GM21515 (cell line): ENCODE measurements at regions not wholly inside any gene's neighbourhood (a gene's known extent, or its start where the extent isn't known, plus 50 kb on each side); places are given as distances from the start of the nearest gene placed in this dataset.

Source experiments
- ATAC-seq: cut with Tn5 transposase; IDR thresholded peaks from one replicate; pipeline ENCODE4 v1.9.1; 2021; ENCODE audit not compliant: unreplicated experiment

- no peak for ATAC-seq
Measured at GRCh38 chr2:67516362-67516761, 119.2 kb downstream of the ETAA1 start.

GRCh38 chr2:67516899-67517530 is 119.9 kb downstream of the ETAA1 start:
- no peak for ATAC-seq

DNA sequence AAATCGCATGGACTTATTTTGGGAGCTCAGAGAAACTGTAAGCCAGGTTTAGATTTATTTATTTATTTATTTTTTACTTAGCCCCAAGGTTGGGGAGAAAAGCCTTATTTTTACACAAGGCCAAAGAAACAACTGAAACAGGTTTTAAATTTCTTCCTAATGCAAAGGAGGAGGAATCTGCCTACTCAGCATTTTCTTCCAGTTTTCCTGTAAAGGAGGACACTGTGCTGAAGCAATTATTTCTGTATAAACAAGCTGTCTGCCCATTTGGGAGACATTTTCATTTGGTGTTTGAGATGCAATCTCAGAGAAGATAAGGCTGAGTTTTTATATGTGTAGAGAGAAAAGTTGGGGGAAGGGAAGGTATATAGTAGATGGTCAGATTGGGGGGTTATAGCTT is 125.0 kb downstream of the ETAA1 start:
- ATAC-seq = no peak

GRCh38 chr2:67524213-67524612 is 127.1 kb downstream of the ETAA1 start:
- ATAC-seq = no peak

DNA sequence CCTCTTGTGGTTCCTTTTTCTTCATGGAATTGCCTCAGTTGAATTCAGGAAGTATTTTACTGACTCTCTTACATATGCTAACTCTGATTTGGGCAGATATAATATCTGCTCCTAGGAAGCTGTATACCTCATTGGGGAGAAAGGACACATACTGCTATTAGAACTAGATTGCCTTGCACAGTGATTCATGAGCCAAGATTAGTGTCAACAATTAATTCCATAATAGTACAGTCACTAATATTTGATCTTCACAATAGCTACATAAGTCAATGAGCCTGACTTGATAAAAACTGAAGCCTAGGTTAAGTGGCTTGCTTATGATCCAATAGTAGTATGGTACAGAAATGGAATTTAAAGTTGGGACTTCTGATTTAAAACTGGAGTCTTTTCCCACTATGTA is 127.6 kb downstream of the ETAA1 start:
- no peak for ATAC-seq

- no peak for ATAC-seq
Measured at GRCh38 chr2:67526283-67526682, 129.2 kb downstream of the ETAA1 start.

GRCh38 chr2:67528320-67528719 is 131.2 kb downstream of the ETAA1 start:
- no peak for ATAC-seq

GRCh38 chr2:67532387-67532786 is 135.3 kb downstream of the ETAA1 start:
- ATAC-seq = no peak

- ATAC-seq = no peak
Measured at GRCh38 chr2:67534745-67535144, 137.6 kb downstream of the ETAA1 start.

DNA sequence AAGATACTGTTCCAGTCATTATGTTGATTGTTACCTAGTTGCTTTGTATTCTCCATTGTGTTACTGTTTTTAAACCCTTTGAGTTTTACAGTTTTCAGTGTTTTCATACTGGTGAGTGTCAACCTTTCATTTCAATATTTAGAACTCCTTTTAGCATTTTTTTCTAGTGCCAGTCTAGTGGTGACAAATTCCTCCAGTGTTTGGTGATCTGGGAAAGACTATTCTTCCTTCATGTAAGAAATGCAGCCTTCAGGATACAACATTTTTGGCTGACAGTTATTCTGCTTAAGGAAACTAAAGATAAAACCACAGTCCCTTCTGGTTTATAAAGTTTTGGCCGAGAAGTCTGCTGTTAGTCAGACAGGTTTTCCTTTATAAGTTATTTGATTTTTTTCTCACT is 143.8 kb downstream of the ETAA1 start:
- ATAC-seq = no peak

DNA sequence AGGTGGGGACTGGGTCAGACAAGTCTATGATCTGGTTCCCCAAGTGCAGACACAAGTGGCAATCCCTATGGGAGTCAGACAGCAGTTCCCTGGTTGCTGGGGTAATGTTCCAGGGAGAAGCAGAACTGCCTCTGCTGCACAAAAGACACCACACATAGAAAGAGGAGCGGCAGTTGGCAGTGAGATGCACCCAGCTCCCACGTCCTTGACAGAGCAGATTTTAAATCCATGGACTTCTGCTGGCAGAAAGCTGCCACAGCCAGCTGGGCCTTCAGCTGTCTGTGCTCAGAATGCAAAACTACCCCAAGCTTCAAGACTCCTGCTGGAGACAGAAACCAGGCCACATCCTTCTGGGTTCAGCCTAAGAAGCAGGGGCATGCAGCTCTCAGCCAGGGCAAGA is 147.2 kb downstream of the ETAA1 start:
- no peak for ATAC-seq

DNA sequence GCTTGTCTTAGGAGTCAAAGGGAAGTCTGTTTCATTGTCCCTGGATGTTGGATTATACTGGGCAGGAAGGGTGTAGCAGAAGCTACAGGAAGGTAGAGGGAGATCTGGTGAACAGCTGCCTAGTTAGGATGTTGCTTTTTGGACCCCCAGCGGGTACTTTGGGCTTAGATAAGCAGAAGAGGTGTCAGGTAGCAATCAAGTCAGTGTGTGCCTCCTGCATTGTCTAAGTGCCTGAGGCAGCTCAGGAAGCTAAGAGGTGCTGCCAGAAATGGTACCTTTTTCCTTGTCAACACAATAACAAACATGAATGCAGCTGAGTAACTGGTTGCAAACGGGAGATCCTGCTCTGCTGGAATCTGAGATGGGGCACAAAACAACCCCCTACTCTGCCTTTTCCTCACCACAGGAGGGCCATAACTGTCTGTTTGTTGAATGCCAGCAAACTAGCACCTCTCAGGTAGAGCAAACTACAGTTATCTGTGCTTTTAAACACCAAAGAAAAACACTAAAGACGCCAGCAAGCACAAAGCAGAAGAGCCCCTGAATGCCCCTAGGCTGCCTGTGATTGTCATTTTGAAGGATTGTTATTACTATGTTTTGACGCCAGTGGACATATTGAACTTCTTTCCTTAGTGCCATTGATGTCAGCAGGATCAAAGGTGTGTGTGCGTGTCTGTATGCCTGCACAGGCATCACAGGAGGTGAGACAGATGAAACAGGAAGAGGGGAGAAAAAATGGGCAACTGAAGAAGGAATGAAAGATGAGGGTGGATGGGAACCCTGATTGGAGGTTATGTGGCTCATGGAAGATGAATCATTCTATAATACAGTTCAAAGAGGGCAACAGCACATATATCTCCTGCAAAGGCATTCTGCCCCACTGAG is 151.4 kb downstream of the ETAA1 start:
- ATAC-seq = no peak

- no peak for ATAC-seq
Measured at GRCh38 chr2:67559156-67559555, 162.0 kb downstream of the ETAA1 start.

- no peak for ATAC-seq
Measured at GRCh38 chr2:67560771-67561456, 163.8 kb downstream of the ETAA1 start.

GRCh38 chr2:67561457-67561965 is 164.4 kb downstream of the ETAA1 start:
- no peak for ATAC-seq

GRCh38 chr2:67564076-67564475 is 166.9 kb downstream of the ETAA1 start:
- no peak for ATAC-seq

DNA sequence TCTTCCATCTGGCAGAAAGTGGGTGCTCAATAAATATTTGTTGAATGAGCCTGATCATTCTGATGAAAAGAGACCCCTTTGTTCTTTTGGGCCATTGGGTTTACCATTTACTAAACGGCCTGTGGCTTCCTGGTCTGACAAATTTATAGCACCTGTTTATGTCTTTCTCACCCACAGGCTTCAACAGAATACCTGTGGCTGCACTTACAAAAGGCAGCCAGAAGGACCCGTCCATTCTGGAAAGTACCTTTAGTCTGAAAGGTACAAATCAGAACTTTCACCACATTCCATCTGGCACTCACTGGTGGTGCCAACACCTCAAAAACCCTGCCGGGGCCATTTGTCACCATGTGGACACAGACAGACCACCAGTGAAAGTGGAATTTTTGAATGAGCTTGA is 167.5 kb downstream of the ETAA1 start:
- no peak for ATAC-seq

GRCh38 chr2:67565262-67565661 is 168.1 kb downstream of the ETAA1 start:
- no peak for ATAC-seq

DNA sequence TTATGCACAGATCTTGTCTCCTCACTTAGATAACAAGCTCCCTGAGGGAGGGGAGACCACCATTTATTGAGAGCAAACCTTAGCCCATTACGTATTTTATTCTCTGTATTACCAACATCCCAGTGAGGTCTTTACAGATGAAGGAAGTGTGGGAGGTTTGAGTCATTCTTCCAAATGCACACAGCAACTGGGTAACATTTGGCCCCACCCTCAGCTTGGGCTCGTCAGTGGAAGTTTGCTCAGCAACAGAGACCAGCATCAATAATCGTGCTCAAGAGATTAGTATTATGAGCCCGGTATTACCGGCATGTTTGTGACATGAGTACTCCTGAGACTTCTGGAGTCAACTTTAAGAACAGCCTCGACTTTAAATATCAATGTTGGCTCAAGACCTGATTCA is 168.6 kb downstream of the ETAA1 start:
- no peak for ATAC-seq

- ATAC-seq = no peak
Measured at GRCh38 chr2:67566285-67566684, 169.2 kb downstream of the ETAA1 start.

DNA sequence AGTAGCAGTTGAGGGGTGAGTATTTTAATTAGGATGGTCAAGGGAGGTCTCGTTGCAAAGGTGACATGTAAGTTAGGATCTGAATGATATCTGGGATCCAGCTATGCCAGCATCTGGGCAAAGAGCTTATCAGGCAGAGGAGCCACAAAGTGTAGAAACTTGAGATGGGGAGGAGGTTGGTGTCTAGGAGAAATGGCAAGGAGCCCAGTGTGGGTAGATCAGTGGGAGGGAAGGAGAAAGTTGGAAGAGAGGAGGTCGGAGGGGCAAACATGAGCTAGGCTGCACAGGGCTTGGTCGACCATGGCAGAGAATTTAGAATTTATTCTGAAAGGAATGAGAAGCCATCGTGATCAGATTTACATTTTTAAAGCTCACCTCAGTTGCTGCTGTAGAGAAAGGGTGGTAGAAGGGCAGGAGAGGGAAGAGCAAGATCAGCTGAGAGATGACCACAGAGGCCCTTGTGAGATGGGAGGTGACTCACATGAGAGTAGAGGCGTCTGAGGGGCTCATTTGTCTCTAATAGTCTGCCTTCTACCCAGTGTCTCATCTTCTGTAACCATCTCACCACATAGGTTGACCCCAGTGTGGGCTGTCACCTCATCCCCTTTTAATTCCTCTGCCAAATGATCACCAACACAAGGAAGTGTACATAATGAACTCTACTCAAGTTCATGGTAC is 170.0 kb downstream of the ETAA1 start:
- no peak for ATAC-seq
